IMR-90 (cell line): ENCODE measurements at regions not wholly inside any gene's neighbourhood (a gene's known extent, or its start where the extent isn't known, plus 50 kb on each side); places are given as distances from the start of the nearest gene placed in this dataset.

Experiments used
- ATAC-seq: fragments of 200-7000 bp; cut with Tn5 transposase; 2 replicates; pipeline ENCODE4 v1.9.1; 2020; ENCODE audit warnings: low read depth, mild to moderate bottlenecking, moderate library complexity
- BruUV-seq: library from RNA; stranded (reverse); fragments of 400-500 nt; replicated peaks from 2 replicates; lab custom pipeline; 2021; lab: Mats Ljungman, UMichigan
- CTCF ChIA-PET: fragments of 300-600 bp; formaldehyde crosslinking; extraction: SDS; loops from one replicate; lab custom pipeline; 2021; ENCODE audit warnings: antibody characterized with exemption; lab: Yijun Ruan, JAX
- POLR2A ChIA-PET: fragments of 300-600 bp; sonication (Branson Sonifier 250); formaldehyde crosslinking; loops from one replicate; lab custom pipeline; 2022; ENCODE audit warnings: antibody characterized with exemption; ENCODE audit not compliant: unreplicated experiment; lab: Charles Lee
- DNase-seq: peaks from one replicate; pipeline ENCODE4 v3.0.0; 2013
- H2AFZ ChIP-seq: replicated peaks from 2 replicates; pipeline ENCODE3; 2013; ENCODE audit warnings: low read length, mild to moderate bottlenecking; ENCODE audit not compliant: poor library complexity
- H2AK5ac ChIP-seq: 2 replicates; pipeline ENCODE4 v1.6.1; 2013; ENCODE audit warnings: low read depth, low read length, inconsistent platforms
- H2AK9ac ChIP-seq: replicated peaks from 2 replicates; pipeline ENCODE3; 2013; ENCODE audit warnings: mild to moderate bottlenecking, low read depth, low read length, moderate library complexity; ENCODE audit not compliant: poor library complexity
- H2BK120ac ChIP-seq: 2 replicates; pipeline ENCODE4 v1.6.1; 2013; ENCODE audit warnings: low read depth, low read length, inconsistent platforms
- H2BK15ac ChIP-seq: 3 replicates; pipeline ENCODE4 v1.6.1; 2013; ENCODE audit warnings: low read depth, low read length, inconsistent platforms
- H2BK20ac ChIP-seq: 2 replicates; pipeline ENCODE4 v1.6.1; 2013; ENCODE audit warnings: low read depth, mild to moderate bottlenecking, inconsistent platforms, low read length, moderate library complexity
- H2BK5ac ChIP-seq: 2 replicates; pipeline ENCODE4 v1.6.1; 2013; ENCODE audit warnings: mild to moderate bottlenecking, low read depth, low read length, inconsistent platforms; ENCODE audit not compliant: poor library complexity, severe bottlenecking
- H3K14ac ChIP-seq: replicated peaks from 2 replicates; pipeline ENCODE4 v1.6.1; 2013; ENCODE audit warnings: low read depth, low read length, inconsistent platforms
- H3K18ac ChIP-seq: 2 replicates; pipeline ENCODE4 v1.6.1; 2013; ENCODE audit warnings: low read depth, low read length, control low read depth
- H3K23ac ChIP-seq: 2 replicates; pipeline ENCODE4 v1.6.1; 2013; ENCODE audit warnings: low read depth, low read length, inconsistent platforms
- H3K27ac ChIP-seq: 2 replicates; pipeline ENCODE4 v1.5.1; 2013; ENCODE audit warnings: mild to moderate bottlenecking, control low read depth, low read length; ENCODE audit not compliant: insufficient read depth
- H3K27me3 ChIP-seq: 2 replicates; pipeline ENCODE4 v1.6.1; 2013; ENCODE audit warnings: low read length; ENCODE audit not compliant: control insufficient read depth, insufficient read depth
- H3K36me3 ChIP-seq: 2 replicates; pipeline ENCODE4 v1.6.1; 2013; ENCODE audit warnings: low read length, mixed read lengths; ENCODE audit not compliant: control insufficient read depth, insufficient read depth
- H3K4ac ChIP-seq: 2 replicates; pipeline ENCODE4 v1.6.1; 2013; ENCODE audit warnings: low read depth, low read length, inconsistent platforms
- H3K4me1 ChIP-seq: 2 replicates; pipeline ENCODE4 v1.6.1; 2013; ENCODE audit warnings: low read length, mixed read lengths; ENCODE audit not compliant: control insufficient read depth, insufficient read depth
- H3K4me2 ChIP-seq: 2 replicates; pipeline ENCODE4 v1.6.1; 2013; ENCODE audit warnings: low read depth, mild to moderate bottlenecking, control low read depth, low read length, moderate library complexity
- H3K4me3 ChIP-seq: 2 replicates; pipeline ENCODE4 v1.5.1; 2013; ENCODE audit warnings: low read depth, mild to moderate bottlenecking, control low read depth, low read length, moderate library complexity; ENCODE audit not compliant: insufficient read depth
- H3K56ac ChIP-seq: 2 replicates; pipeline ENCODE4 v1.6.1; 2013; ENCODE audit warnings: low read length, inconsistent platforms; ENCODE audit not compliant: insufficient read depth; ENCODE audit errors: extremely low read depth
- H3K79me1 ChIP-seq, 2 experiments: 2 replicates each; pipeline ENCODE4 v1.6.1; 2013; ENCODE audit warnings: low read length in 2 of 2, inconsistent platforms in 1 of 2, low read depth in 1 of 2
- H3K9ac ChIP-seq: 2 replicates; pipeline ENCODE4 v1.6.1; 2013; ENCODE audit warnings: low read depth, low read length, control low read depth
- H3K9me1 ChIP-seq: 2 replicates; pipeline ENCODE4 v1.6.1; 2013; ENCODE audit warnings: low read length, inconsistent platforms; ENCODE audit not compliant: insufficient read depth
- H3K9me3 ChIP-seq: 2 replicates; pipeline ENCODE4 v1.6.1; 2013; ENCODE audit warnings: low read length; ENCODE audit not compliant: control insufficient read depth, insufficient read depth
- H4K20me1 ChIP-seq: 2 replicates; pipeline ENCODE4 v1.6.1; 2013; ENCODE audit warnings: low read length, inconsistent platforms; ENCODE audit not compliant: insufficient read depth
- H4K5ac ChIP-seq: 2 replicates; pipeline ENCODE4 v1.6.1; 2013; ENCODE audit warnings: mild to moderate bottlenecking, low read depth, low read length, control low read depth
- H4K8ac ChIP-seq, 2 experiments: 2 replicates each; pipeline ENCODE4 v1.6.1; 2013; ENCODE audit warnings: low read depth in 2 of 2, low read length in 2 of 2, control low read depth in 1 of 2, inconsistent platforms in 1 of 2
- H4K91ac ChIP-seq: 2 replicates; pipeline ENCODE4 v1.6.1; 2013; ENCODE audit warnings: low read depth, low read length, inconsistent platforms; ENCODE audit not compliant: insufficient read depth
- BHLHE40 ChIP-seq: fragments of 150-350 bp; IDR thresholded peaks from 2 replicates; pipeline ENCODE4 v1.6.1; 2016; ENCODE audit warnings: mild to moderate bottlenecking, low read depth, low read length
- CEBPB ChIP-seq: IDR thresholded peaks from 2 replicates; pipeline ENCODE4 v1.6.1; 2012; ENCODE audit warnings: low read depth, low read length, improper control_type of control experiment
- CHD1 ChIP-seq: IDR thresholded peaks from 2 replicates; pipeline ENCODE4 v1.6.1; 2012; ENCODE audit warnings: low read depth, low read length, improper control_type of control experiment
- ELK1 ChIP-seq: fragments of 150-350 bp; IDR thresholded peaks from 2 replicates; pipeline ENCODE4 v1.6.1; 2016; ENCODE audit warnings: low read depth, mild to moderate bottlenecking, low read length, moderate library complexity, borderline replicate concordance
- FOS ChIP-seq: fragments of 150-350 bp; IDR thresholded peaks from 2 replicates; pipeline ENCODE4 v1.6.1; 2016; ENCODE audit warnings: low read depth, low read length
- MAFK ChIP-seq: IDR thresholded peaks from 2 replicates; pipeline ENCODE4 v1.6.1; 2012; ENCODE audit warnings: low read depth, low read length, improper control_type of control experiment
- MAZ ChIP-seq: IDR thresholded peaks from 2 replicates; pipeline ENCODE4 v1.6.1; 2012; ENCODE audit warnings: low read depth, mild to moderate bottlenecking, low read length, improper control_type of control experiment, moderate library complexity, borderline replicate concordance
- MXI1 ChIP-seq: IDR thresholded peaks from 2 replicates; pipeline ENCODE4 v1.6.1; 2012; ENCODE audit warnings: low read depth, mild to moderate bottlenecking, low read length, moderate library complexity, borderline replicate concordance
- NFE2L2 ChIP-seq: fragments of 150-350 bp; IDR thresholded peaks from 2 replicates; pipeline ENCODE4 v1.6.1; 2016; ENCODE audit warnings: low read depth, mild to moderate bottlenecking, low read length
- POLR2A ChIP-seq: IDR thresholded peaks from 2 replicates; pipeline ENCODE4 v1.6.1; 2012; ENCODE audit warnings: mild to moderate bottlenecking, low read depth, low read length
- RAD21 ChIP-seq: IDR thresholded peaks from 2 replicates; pipeline ENCODE4 v1.6.1; 2012; ENCODE audit warnings: low read length, improper control_type of control experiment
- RCOR1 ChIP-seq: IDR thresholded peaks from 2 replicates; pipeline ENCODE4 v1.6.1; 2012; ENCODE audit warnings: mild to moderate bottlenecking, low read length, improper control_type of control experiment; ENCODE audit not compliant: insufficient replicate concordance
- RFX5 ChIP-seq: IDR thresholded peaks from 2 replicates; pipeline ENCODE4 v1.8.0; 2012; ENCODE audit warnings: low read depth, mild to moderate bottlenecking, low read length, moderate library complexity
- SMC3 ChIP-seq: fragments of 150-350 bp; IDR thresholded peaks from 2 replicates; pipeline ENCODE4 v1.6.1; 2016; ENCODE audit warnings: low read depth, mild to moderate bottlenecking, antibody characterized with exemption, low read length, moderate library complexity
- WGBS, 2 experiments: methylation state at CpG; one replicate each; pipeline versions ENCODE4 v1.1.5 to v1.1.7; 2013; ENCODE audit warnings: missing lambda C conversion rate in 2 of 2; ENCODE audit not compliant: insufficient read length in 1 of 2; ENCODE audit errors: extremely low coverage in 2 of 2; 5-methylcytosine and 5-hydroxymethylcytosine counted together
- dilution Hi-C: fragments of 300-500 bp; cut with HindIII; formaldehyde crosslinking; loops from one replicate; pipeline ENCODE4 v1.14.3; 2018; ENCODE audit warnings: low sequenced_read_pairs; ENCODE audit not compliant: unreplicated experiment
- in situ Hi-C: fragments of 300-500 bp; cut with MboI; formaldehyde crosslinking; loops from 3 replicates; pipeline ENCODE4 v1.14.3; 2019; ENCODE audit warnings: low sequenced_read_pairs, inconsistent platforms, mixed read lengths
- intact Hi-C: fragments of 100-400 bp; cut with micrococcal nuclease; formaldehyde crosslinking; loops from 2 replicates; pipeline ENCODE4 v1.10.0; 2022
- TF ChIP-seq, protein P1 (sequence below): fragments of 150-350 bp; IDR thresholded peaks from 2 replicates; pipeline ENCODE4 v1.6.1; 2017; ENCODE audit warnings: mild to moderate bottlenecking, antibody characterized with exemption, low read length, low read depth
- TF ChIP-seq, protein P2 (sequence below): conservative IDR thresholded peaks from 2 replicates; pipeline ENCODE4 v1.5.1; 2012; ENCODE audit warnings: mild to moderate bottlenecking, low read depth, low read length, improper control_type of control experiment

GRCh38 chr14:105589161-105589925 lies 63.0 kb downstream of the TMEM121 start:
- Histone ChIP-seq H2AK5ac (no peak overlapping the region), H3K18ac (no peak overlapping the region), H2BK5ac (no peak overlapping the region), H3K27me3 (no peaks in the 10 kb centered on the region), H4K91ac (no peak overlapping the region), H2BK120ac (no peak overlapping the region), H3K4me1 (no peaks in the 10 kb centered on the region), H3K4me3 (no peak overlapping the region), H3K9me1 (no peaks in the 10 kb centered on the region), H3K9me3 (peaks cover 16% of the 10 kb centered on the region), H4K5ac (no peak overlapping the region), H3K23ac (no peak overlapping the region), H3K36me3 (no peaks in the 10 kb centered on the region), H3K27ac (no peak overlapping the region), H4K8ac (no peak overlapping the region), H2AK9ac (no peak overlapping the region), H3K4ac (no peak overlapping the region), H3K56ac (no peak overlapping the region), H3K9ac (no peak overlapping the region), H3K4me2 (no peak overlapping the region), H4K20me1 (no peaks in the 10 kb centered on the region), H3K14ac (no peak overlapping the region), H3K79me1 (no peaks in the 10 kb centered on the region), H2BK15ac (no peak overlapping the region), H2AFZ (no peak overlapping the region), H2BK20ac (no peak overlapping the region)
- TF ChIP-seq, protein P1, sequence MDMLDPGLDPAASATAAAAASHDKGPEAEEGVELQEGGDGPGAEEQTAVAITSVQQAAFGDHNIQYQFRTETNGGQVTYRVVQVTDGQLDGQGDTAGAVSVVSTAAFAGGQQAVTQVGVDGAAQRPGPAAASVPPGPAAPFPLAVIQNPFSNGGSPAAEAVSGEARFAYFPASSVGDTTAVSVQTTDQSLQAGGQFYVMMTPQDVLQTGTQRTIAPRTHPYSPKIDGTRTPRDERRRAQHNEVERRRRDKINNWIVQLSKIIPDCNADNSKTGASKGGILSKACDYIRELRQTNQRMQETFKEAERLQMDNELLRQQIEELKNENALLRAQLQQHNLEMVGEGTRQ: no peak
- TF ChIP-seq ELK1 (no peak), CHD1 (no peak), SMC3 (no peak), RFX5 (no peak), RCOR1 (no peak), POLR2A (no peak), MXI1 (no peak), NFE2L2 (no peak), RAD21 (no peak), MAFK (no peak), BHLHE40 (no peak), MAZ (no peak), CEBPB (no peak), FOS (no peak)
- TF ChIP-seq, protein P2, sequence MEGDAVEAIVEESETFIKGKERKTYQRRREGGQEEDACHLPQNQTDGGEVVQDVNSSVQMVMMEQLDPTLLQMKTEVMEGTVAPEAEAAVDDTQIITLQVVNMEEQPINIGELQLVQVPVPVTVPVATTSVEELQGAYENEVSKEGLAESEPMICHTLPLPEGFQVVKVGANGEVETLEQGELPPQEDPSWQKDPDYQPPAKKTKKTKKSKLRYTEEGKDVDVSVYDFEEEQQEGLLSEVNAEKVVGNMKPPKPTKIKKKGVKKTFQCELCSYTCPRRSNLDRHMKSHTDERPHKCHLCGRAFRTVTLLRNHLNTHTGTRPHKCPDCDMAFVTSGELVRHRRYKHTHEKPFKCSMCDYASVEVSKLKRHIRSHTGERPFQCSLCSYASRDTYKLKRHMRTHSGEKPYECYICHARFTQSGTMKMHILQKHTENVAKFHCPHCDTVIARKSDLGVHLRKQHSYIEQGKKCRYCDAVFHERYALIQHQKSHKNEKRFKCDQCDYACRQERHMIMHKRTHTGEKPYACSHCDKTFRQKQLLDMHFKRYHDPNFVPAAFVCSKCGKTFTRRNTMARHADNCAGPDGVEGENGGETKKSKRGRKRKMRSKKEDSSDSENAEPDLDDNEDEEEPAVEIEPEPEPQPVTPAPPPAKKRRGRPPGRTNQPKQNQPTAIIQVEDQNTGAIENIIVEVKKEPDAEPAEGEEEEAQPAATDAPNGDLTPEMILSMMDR: no peak
- CTCF ChIA-PET: no interaction called here
- ATAC-seq: no peak
- no peak for DNase-seq
- BruUV-seq: no TSS peak
- no CpG with 5 or more reads among the region's 2 CpGs for WGBS, 2 experiments
- in situ Hi-C loops: no loop called here
- intact Hi-C loops: no loop called here
- POLR2A ChIA-PET: no interaction called here
- dilution Hi-C loops: no loop called here
